ENCODE measurements at regions not wholly inside any gene's neighbourhood (a gene's known extent, or its start where the extent isn't known, plus 50 kb on each side); places are given as distances from the start of the nearest gene placed in this dataset.
"Not testable (repeated sequence)": the region's sequence is repeated elsewhere in the genome, so short reads cannot be mapped to it uniquely, and the experiment has no call there.

- DNase-seq (ENCODE audit: low spot score), result no peak
Measured at GRCh38 chr7:35909870-35910357, 109.1 kb downstream of the SEPTIN7 start.

- DNase-seq (ENCODE audit: low spot score), result not testable (repeated sequence)
Measured at GRCh38 chr7:35910621-35911020, 109.8 kb downstream of the SEPTIN7 start.

GRCh38 chr7:35913350-35913749 is 112.5 kb downstream of the SEPTIN7 start:
- DNase-seq (ENCODE audit: low spot score), result not testable (repeated sequence)

- not testable (repeated sequence) for DNase-seq (ENCODE audit: low spot score)
Measured at GRCh38 chr7:35914214-35914613, 113.4 kb downstream of the SEPTIN7 start.

- not testable (repeated sequence) for DNase-seq (ENCODE audit: low spot score)
Measured at GRCh38 chr7:35915247-35915955, 114.5 kb downstream of the SEPTIN7 start.

GRCh38 chr7:35918217-35918616 is 117.4 kb downstream of the SEPTIN7 start:
- DNase-seq (ENCODE audit: low spot score), result not testable (repeated sequence)

GRCh38 chr7:35919607-35920006 is 118.8 kb downstream of the SEPTIN7 start:
- DNase-seq (ENCODE audit: low spot score), result not testable (repeated sequence)

- DNase-seq (ENCODE audit: low spot score), result not testable (repeated sequence)
Measured at GRCh38 chr7:35921338-35921737, 120.5 kb downstream of the SEPTIN7 start.

- DNase-seq (ENCODE audit: low spot score), result not testable (repeated sequence)
Measured at GRCh38 chr7:35924668-35925067, 123.8 kb downstream of the SEPTIN7 start.

- DNase-seq (ENCODE audit: low spot score), result not testable (repeated sequence)
Measured at GRCh38 chr7:35926966-35927365, 126.1 kb downstream of the SEPTIN7 start.

- not testable (repeated sequence) for DNase-seq (ENCODE audit: low spot score)
Measured at GRCh38 chr7:35931134-35931533, 130.3 kb downstream of the SEPTIN7 start.

- DNase-seq (ENCODE audit: low spot score), result not testable (repeated sequence)
Measured at GRCh38 chr7:35931551-35931950, 130.7 kb downstream of the SEPTIN7 start.

- DNase-seq (ENCODE audit: low spot score), result not testable (repeated sequence)
Measured at GRCh38 chr7:35940695-35941094, 139.8 kb downstream of the SEPTIN7 start.

- DNase-seq (ENCODE audit: low spot score), result peak; percentile 16
Measured at GRCh38 chr7:35945621-35946020, 144.8 kb downstream of the SEPTIN7 start.

GRCh38 chr7:35955735-35956134 is 154.9 kb downstream of the SEPTIN7 start:
- DNase-seq (ENCODE audit: low spot score), result peak; percentile 37

- not testable (repeated sequence) for DNase-seq (ENCODE audit: low spot score)
Measured at GRCh38 chr7:35956988-35957387, 156.1 kb downstream of the SEPTIN7 start.

GRCh38 chr7:35961260-35961659 is 160.4 kb downstream of the SEPTIN7 start:
- DNase-seq (ENCODE audit: low spot score), result not testable (repeated sequence)

GRCh38 chr7:35962607-35963006 is 161.8 kb downstream of the SEPTIN7 start:
- not testable (repeated sequence) for DNase-seq (ENCODE audit: low spot score)

GRCh38 chr7:35967366-35968139 is 166.7 kb downstream of the SEPTIN7 start:
- no peak for DNase-seq (ENCODE audit: low spot score)

- no peak for DNase-seq (ENCODE audit: low spot score)
Measured at GRCh38 chr7:35968140-35968940, 167.5 kb downstream of the SEPTIN7 start.

- DNase-seq (ENCODE audit: low spot score), result no peak
Measured at GRCh38 chr7:35969066-35969465, 168.2 kb downstream of the SEPTIN7 start.

GRCh38 chr7:35970458-35970857 is 169.6 kb downstream of the SEPTIN7 start:
- no peak for DNase-seq (ENCODE audit: low spot score)

Data from cerebellar cortex (tissue), 1 donor.